K562 (cell line): ENCODE measurements at regions not wholly inside any gene's neighbourhood (a gene's known extent, or its start where the extent isn't known, plus 50 kb on each side); places are given as distances from the start of the nearest gene placed in this dataset.

ENCODE experiments used
- ATAC-seq: fragments of 200-7000 bp; cut with Tn5 transposase; 3 replicates; pipeline ENCODE4 v1.9.1; 2020; ENCODE audit warnings: moderate library complexity
- BruUV-seq: library from RNA; stranded (reverse); fragments of 400-500 nt; replicated peaks from 2 replicates; lab custom pipeline; 2021; lab: Mats Ljungman, UMichigan
- CTCF ChIA-PET: fragments of 300-600 bp; formaldehyde crosslinking; extraction: SDS; loops from one replicate; lab custom pipeline; 2021; ENCODE audit warnings: low intra/inter-chr PET ratio; lab: Yijun Ruan, JAX
- POLR2A ChIA-PET: fragments of 300-600, 350-650 bp; sonication (Branson Sonifier 250); formaldehyde crosslinking; extraction: SDS; loops from one replicate; lab custom pipeline; 2021; ENCODE audit warnings: antibody characterized with exemption, inconsistent platforms; lab: Yijun Ruan, JAX
- DNase-seq, 4 experiments: peaks; one replicate each; pipeline versions ENCODE4 v3.0.0 to v3.0.0-alpha.2; 2011 to 2018; ENCODE audit warnings: low spot score in 3 of 4, mixed read lengths in 3 of 4; ENCODE audit errors: extremely low read depth in 1 of 4
- FAIRE-seq: peaks from 2 replicates; lab custom pipeline; 2011; peaks lifted over from hg19 to GRCh38; lab: Jason Lieb, UNC
- H2AFZ ChIP-seq: 2 replicates; pipeline ENCODE4 v1.6.0; 2011; ENCODE audit warnings: low read depth, low read length, control low read depth, inconsistent platforms
- H3K27ac ChIP-seq: fragments of 200-600 bp; 3 replicates; pipeline ENCODE4 v1.8.0; 2011; ENCODE audit warnings: low read depth, mild to moderate bottlenecking, control low read depth, inconsistent platforms, low read length, moderate library complexity, mixed read lengths; ENCODE audit errors: extremely low read depth
- H3K27me3 ChIP-seq, 2 experiments: fragments of 300-600 bp in 1 of 2; 2 replicates in 1 of 2; 3 replicates in 1 of 2; pipeline versions ENCODE4 v1.6.0 to v1.8.0; 2011; ENCODE audit warnings: inconsistent platforms in 2 of 2, low read length in 2 of 2, mild to moderate bottlenecking in 1 of 2, mixed read lengths in 1 of 2, moderate library complexity in 1 of 2; ENCODE audit not compliant: control insufficient read depth in 2 of 2, insufficient read depth in 2 of 2
- H3K36me3 ChIP-seq: fragments of 300-600 bp; 3 replicates; pipeline ENCODE4 v1.8.0; 2011; ENCODE audit warnings: mild to moderate bottlenecking, low read length, inconsistent platforms; ENCODE audit not compliant: control insufficient read depth, insufficient read depth
- H3K4me1 ChIP-seq, 2 experiments: fragments of 200-600 bp in 1 of 2; replicated peaks in 1 of 2; 2 replicates in 1 of 2; 3 replicates in 1 of 2; pipeline versions ENCODE4 v1.5.1 to v1.8.0; 2011; ENCODE audit warnings: inconsistent platforms in 2 of 2, low read length in 2 of 2, mild to moderate bottlenecking in 1 of 2, mixed read lengths in 1 of 2, moderate library complexity in 1 of 2; ENCODE audit not compliant: control insufficient read depth in 2 of 2, insufficient read depth in 2 of 2
- H3K4me2 ChIP-seq: 2 replicates; pipeline ENCODE4 v1.6.1; 2011; ENCODE audit warnings: low read length, control low read depth, inconsistent platforms, mixed read lengths; ENCODE audit not compliant: insufficient read depth
- H3K4me3 ChIP-seq: fragments of 200-600 bp; sonication (generic), shearing (Covaris generic); 2 replicates; pipeline ENCODE4 v1.5.1; 2016; ENCODE audit warnings: control low read depth, inconsistent platforms
- H3K79me2 ChIP-seq: fragments of 200-600 bp; 3 replicates; pipeline ENCODE4 v1.8.0; 2011; ENCODE audit warnings: low read length, inconsistent platforms; ENCODE audit not compliant: control insufficient read depth, insufficient read depth
- H3K9ac ChIP-seq, 2 experiments: 2 replicates each; pipeline versions ENCODE4 v1.6.0 to v1.6.1; 2011; ENCODE audit warnings: low read depth in 2 of 2, low read length in 2 of 2, control low read depth in 1 of 2, inconsistent platforms in 1 of 2, mild to moderate bottlenecking in 1 of 2, mixed read lengths in 1 of 2; ENCODE audit not compliant: insufficient read depth in 1 of 2
- H3K9me1 ChIP-seq: one replicate; pipeline ENCODE4 v1.6.0; 2011; ENCODE audit warnings: inconsistent platforms, mild to moderate bottlenecking, low read length, moderate library complexity; ENCODE audit not compliant: control insufficient read depth, insufficient read depth
- H3K9me3 ChIP-seq: replicated peaks from 2 replicates; pipeline ENCODE4 v1.5.1; 2011; ENCODE audit warnings: low read depth, low read length, inconsistent platforms; ENCODE audit not compliant: control insufficient read depth, insufficient read depth
- H4K20me1 ChIP-seq: replicated peaks from 2 replicates; pipeline ENCODE4 v1.6.1; 2011; ENCODE audit warnings: low read length, inconsistent platforms, mixed read lengths; ENCODE audit not compliant: control insufficient read depth, insufficient read depth
- CHD7 ChIP-seq: fragments of 200-600 bp; sonication (generic); IDR thresholded peaks from one replicate; pipeline ENCODE4 v1.6.1; 2012; ENCODE audit warnings: mild to moderate bottlenecking, low read depth, low read length, inconsistent platforms
- KDM1A ChIP-seq, 2 experiments: fragments of 450-650 bp; IDR thresholded peaks; 2 replicates each; pipeline ENCODE4 v1.6.1; 2016; ENCODE audit warnings: mild to moderate bottlenecking in 2 of 2
- NR4A1 ChIP-seq, 2 experiments: fragments of 250-450 bp in 1 of 2; fragments of 450-650 bp in 1 of 2; sonication (Bioruptor Pico) in 1 of 2; IDR thresholded peaks; 2 replicates each; pipeline versions ENCODE4 v1.4.0 to v1.6.1; 2016 to 2020; ENCODE audit warnings: mild to moderate bottlenecking in 2 of 2, missing compliant biosample characterization in 1 of 2, missing genetic modification characterization in 1 of 2, moderate library complexity in 1 of 2
- PHF8 ChIP-seq: fragments of 200-600 bp; sonication (generic); IDR thresholded peaks from 2 replicates; pipeline ENCODE4 v1.6.1; 2012; ENCODE audit warnings: mixed run types, mild to moderate bottlenecking, inconsistent platforms, low read length, moderate library complexity, borderline replicate concordance
- PTBP1 ChIP-seq: fragments of 200-400 bp; formaldehyde crosslinking; IDR thresholded peaks from 2 replicates; pipeline ENCODE4 v1.6.1; 2017; ENCODE audit warnings: low read depth, low read length
- WGBS: fragments of 100-300 bp; shearing (Covaris generic); methylation state at CpG from one replicate; pipeline ENCODE4 v1.1.6; 2016; ENCODE audit warnings: low coverage, mixed read lengths; ENCODE audit not compliant: insufficient coverage; ENCODE audit errors: missing lambda C conversion rate; 5-methylcytosine and 5-hydroxymethylcytosine counted together
- in situ Hi-C: fragments of 300-500 bp; cut with MboI; formaldehyde crosslinking; loops from 4 replicates; pipeline ENCODE4 v1.15.0; 2018; ENCODE audit warnings: inconsistent platforms, mixed read lengths
- intact Hi-C: fragments of 100-400 bp; cut with micrococcal nuclease; formaldehyde crosslinking; loops from 2 replicates; pipeline ENCODE4 v1.14.2; 2022
- TF ChIP-seq, protein P1 (sequence below): sonication (generic); formaldehyde crosslinking; IDR thresholded peaks from 2 replicates; pipeline ENCODE4 v1.8.0; 2022; ENCODE audit warnings: missing genetic modification reagents, mild to moderate bottlenecking, borderline replicate concordance

GRCh38 chr2:42967959-42968674, 175.7 kb upstream of the HAAO start:
- ChIA-PET CTCF (no interaction called here), POLR2A (interaction anchor here (0.6 to 1.2 kb wide), 13 partner anchors 10 to 570 kb away, joined by 3 to 8 read pairs (median 3); partner anchors contain the start of gene ZFP36L2)
- DNase-seq (peak; percentile 90 to 95 (median 92)), ATAC-seq (peak; percentile 95), FAIRE-seq (peak; percentile 97)
- Histone ChIP-seq H3K4me1 (peaks cover 22 to 31% of the 10 kb centered on the region in 2 experiments), H3K27me3 (no peaks in the 10 kb centered on the region), H3K27ac (peak overlapping the region; percentile 95), H3K79me2 (no peaks in the 10 kb centered on the region), H3K36me3 (no peaks in the 10 kb centered on the region), H3K9me3 (peaks cover 4% of the 10 kb centered on the region), H3K9me1 (no peaks in the 10 kb centered on the region), H3K9ac (peak overlapping the region; percentile 79 to 85), H3K4me3 (no peak overlapping the region), H3K4me2 (peak overlapping the region; percentile 71), H4K20me1 (no peaks in the 10 kb centered on the region), H2AFZ (peak overlapping the region; percentile 85)
- 5% methylated on average over 15 of the region's 15 CpGs for WGBS
- no TSS peak for BruUV-seq
- intact Hi-C loops, result loop anchor here (1.0 to 2.0 kb wide), 2 partner anchors 39 to 55 kb away; no protein-coding TSS in a partner anchor
- in situ Hi-C loops, result loop anchor here (5.0 kb wide), 1 partner anchor 514 kb away; no protein-coding TSS in a partner anchor
- no peak for TF ChIP-seq CHD7
- TF ChIP-seq, protein P1, sequence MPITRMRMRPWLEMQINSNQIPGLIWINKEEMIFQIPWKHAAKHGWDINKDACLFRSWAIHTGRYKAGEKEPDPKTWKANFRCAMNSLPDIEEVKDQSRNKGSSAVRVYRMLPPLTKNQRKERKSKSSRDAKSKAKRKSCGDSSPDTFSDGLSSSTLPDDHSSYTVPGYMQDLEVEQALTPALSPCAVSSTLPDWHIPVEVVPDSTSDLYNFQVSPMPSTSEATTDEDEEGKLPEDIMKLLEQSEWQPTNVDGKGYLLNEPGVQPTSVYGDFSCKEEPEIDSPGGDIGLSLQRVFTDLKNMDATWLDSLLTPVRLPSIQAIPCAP (CRISPR knock-in tag), result no peak
- TF ChIP-seq NR4A1 (CRISPR knock-in tag; IDR thresholded peaks at IDR 0.05), result no peak
- peak; percentile 82 for TF ChIP-seq NR4A1 (tag; IDR thresholded peaks at IDR 0.05)
- TF ChIP-seq KDM1A (IDR thresholded peaks at IDR 0.05), result 0 out of 4 replicates have a peak, but pooled peaks of 1 of the 2 experiments have one; percentile 4
- peak; percentile 56; the same call in 1 of the 2 replicates for TF ChIP-seq PHF8
- 0 out of 2 replicates have a peak, but pooled peaks have one; percentile 40 for TF ChIP-seq PTBP1
